ENCODE measurements at regions not wholly inside any gene's neighbourhood (a gene's known extent, or its start where the extent isn't known, plus 50 kb on each side); places are given as distances from the start of the nearest gene placed in this dataset.

DNA sequence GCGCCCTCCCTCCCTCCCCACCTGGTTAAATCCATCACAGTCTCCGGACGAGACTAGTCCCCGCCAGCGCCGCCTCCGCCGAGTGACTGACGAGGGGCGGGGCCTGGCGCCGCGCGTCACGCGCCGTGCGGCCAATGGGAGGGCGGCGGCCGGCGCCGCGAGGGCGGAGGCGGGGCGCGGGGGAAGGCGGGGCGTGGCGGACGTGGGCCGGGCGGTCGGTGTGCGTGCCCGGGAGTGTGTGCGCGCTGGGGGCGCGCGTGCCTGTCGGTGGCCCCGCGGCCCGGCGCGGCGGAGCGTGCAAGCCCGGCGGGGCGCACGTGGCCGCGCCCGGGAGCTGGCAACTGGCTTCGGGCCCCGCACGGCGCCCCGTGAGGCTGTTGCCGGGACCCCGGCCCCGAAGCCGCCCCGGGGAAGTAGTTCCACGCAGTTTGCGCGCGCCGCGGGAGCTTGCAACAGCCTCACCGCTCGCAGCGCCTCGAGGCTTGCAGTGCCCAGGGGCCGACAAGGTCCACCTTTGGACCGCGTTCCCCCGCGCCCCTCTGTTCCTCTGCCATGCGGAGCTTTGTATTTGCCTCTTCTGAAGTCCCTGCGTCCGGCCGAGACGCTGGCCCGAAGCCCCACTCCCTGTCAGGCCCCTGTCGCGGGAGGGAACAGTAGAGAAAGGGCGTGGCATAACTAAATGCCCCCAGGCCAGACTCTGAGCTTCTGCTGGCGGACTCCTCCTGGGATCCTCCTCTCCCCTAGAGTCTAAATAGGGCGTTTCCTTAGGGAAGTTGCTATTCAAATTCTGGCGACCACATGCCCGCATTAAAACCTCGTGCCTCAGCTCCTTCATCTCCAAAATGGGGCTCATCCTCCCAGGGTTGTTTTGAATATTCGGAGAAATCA, 400.9 kb downstream of the SHQ1 start:
- Histone ChIP-seq H2AFZ (ENCODE audit: low read length) (peak overlapping the region; percentile 48; the same call in 1 of the 2 replicates), H2AK5ac (ENCODE audit: low read depth, low read length) (no peak overlapping the region), H4K20me1 (replicated peaks in 1 of 2; ENCODE audit: control insufficient read depth in 1 of 2, insufficient read depth in 2 of 2, low read length in 2 of 2) (peaks cover 18 to 23% of the 10 kb centered on the region in 2 experiments), H3K9ac (replicated peaks in 1 of 4; ENCODE audit: extremely low read depth in 1 of 4, low read depth in 3 of 4, low read length in 3 of 4) (peak overlapping the region in 3 of 4 experiments; percentile 34 to 87 (median 83); a peak in 5 of 7 replicates), H2BK15ac (ENCODE audit: low read length) (no peak overlapping the region), H4K91ac (replicated peaks; ENCODE audit: insufficient read length, low read length) (peak overlapping the region; percentile 10), H2BK20ac (ENCODE audit: low read length) (no peak overlapping the region), H4K5ac (ENCODE audit: insufficient read length, low read depth, low read length) (peak overlapping the region; percentile 25), H3K23ac (ENCODE audit: insufficient read length) (no peak overlapping the region), H3K79me1 (ENCODE audit: low read depth, low read length) (no peaks in the 10 kb centered on the region; the same call in 1 of the 2 replicates), H3K27me3 (replicated peaks in 1 of 4; ENCODE audit: control insufficient read depth in 3 of 4, extremely low read depth in 1 of 4, insufficient read depth in 3 of 4, low read length in 3 of 4) (peaks cover 0 to 13% (median 5%) of the 10 kb centered on the region in 4 experiments; a peak in 5 of 7 replicates), H3K36me3 (ENCODE audit: control insufficient read depth in 2 of 4, insufficient read depth in 4 of 4, low read length in 3 of 4) (0 out of 8 replicates have a peak, but pooled peaks cover 0 to 2% (median 0%) of the 10 kb centered on the region in 4 experiments), H3K27ac (ENCODE audit: low read depth, low read length) (peak overlapping the region; percentile 51; the same call in 1 of the 2 replicates), H2BK12ac (ENCODE audit: low read depth, low read length) (0 out of 2 replicates have a peak overlapping the region, but pooled peaks have one; percentile 41), H3K4me3 (ENCODE audit: extremely low read depth in 1 of 4, insufficient read depth in 2 of 4, low read depth in 3 of 4, low read length in 4 of 4) (peak overlapping the region; percentile 79 to 95 (median 86)), H3K4me2 (ENCODE audit: insufficient read depth in 1 of 2, low read depth in 2 of 2, low read length in 2 of 2) (peak overlapping the region; percentile 53 to 69), H3K18ac (ENCODE audit: extremely low read depth, low read length) (peak overlapping the region; percentile 63; the same call in 1 of the 2 replicates), H3K56ac (replicated peaks; ENCODE audit: insufficient read length, low read depth, low read length) (no peak overlapping the region), H2BK120ac (replicated peaks; ENCODE audit: low read depth, low read length) (no peak overlapping the region), H3K4me1 (replicated peaks in 1 of 4; ENCODE audit: control insufficient read depth in 3 of 4, insufficient read depth in 4 of 4, low read length in 3 of 4) (peaks cover 4 to 9% (median 7%) of the 10 kb centered on the region in 4 experiments; a peak in 6 of 7 replicates), H3K4ac (replicated peaks; ENCODE audit: insufficient read length, low read depth, low read length) (no peak overlapping the region), H3K14ac (ENCODE audit: insufficient read length) (no peak overlapping the region), H3K9me3 (ENCODE audit: insufficient read depth in 2 of 2, low read depth in 1 of 2, low read length in 1 of 2) (no peaks in the 10 kb centered on the region), H3K23me2 (ENCODE audit: low read depth, low read length) (no peaks in the 10 kb centered on the region; the same call in 1 of the 2 replicates), H4K8ac (ENCODE audit: extremely low read depth, insufficient read depth, low read length) (peak overlapping the region; percentile 96; the same call in 1 of the 2 replicates), H3K79me2 (ENCODE audit: control insufficient read depth in 1 of 2, insufficient read depth in 2 of 2, low read length in 2 of 2) (peaks cover 36 to 43% of the 10 kb centered on the region in 2 experiments), H2BK5ac (ENCODE audit: low read depth, low read length) (peak overlapping the region; percentile 8; the same call in 1 of the 2 replicates)
- 5% methylated on average over 38 of the region's 97 CpGs; no CpG with 5 or more reads in 1 of the 2 experiments for WGBS, 2 experiments (ENCODE audit: extremely low coverage in 1 of 2, insufficient coverage in 1 of 2, insufficient read length in 1 of 2, insufficient replicate concordance in 2 of 2, low coverage in 1 of 2, low lambda C conversion rate in 2 of 2, missing lambda C conversion rate in 1 of 2)
- no peak for FAIRE-seq
- DNase-seq (ENCODE audit: low read depth in 1 of 2, low spot score in 2 of 2): peak; percentile 43 to 95
- ChIA-PET POLR2A (ENCODE audit: partially characterized antibody) (interaction anchor here (0.6 to 1.6 kb wide), 16 partner anchors 8 to 216 kb away, joined by 3 to 8 read pairs (median 4); no protein-coding TSS in a partner anchor), CTCF (ENCODE audit: partially characterized antibody) (interaction anchor here (0.8 to 1.4 kb wide), 6 partner anchors 9 to 389 kb away, joined by 3 to 5 read pairs (median 3); no protein-coding TSS in a partner anchor)
- TF ChIP-seq KDM4A (IDR thresholded peaks at IDR 0.05; ENCODE audit: low read depth, low read length, severe bottlenecking) (peak; percentile 91), SIN3A (conservative IDR thresholded peaks at IDR 0.05 in 1 of 2, IDR thresholded peaks at IDR 0.05 in 1 of 2; ENCODE audit: low read depth in 1 of 2, low read length in 2 of 2) (0 out of 4 replicates have a peak, but pooled peaks of 1 of the 2 experiments have one; percentile 46), CBX8 (IDR thresholded peaks at IDR 0.05; ENCODE audit: borderline replicate concordance, low read depth, low read length) (no peak), POLR2A (IDR thresholded peaks at IDR 0.05; ENCODE audit: control extremely low read depth in 1 of 2, low read depth in 2 of 2, low read length in 2 of 2) (peak; percentile 1 to 61; a peak in 2 of 3 replicates), BACH1 (IDR thresholded peaks at IDR 0.05; ENCODE audit: low read length) (0 out of 2 replicates have a peak, but pooled peaks have one; percentile 5), RBBP5 (IDR thresholded peaks at IDR 0.05; ENCODE audit: borderline replicate concordance, low read depth, low read length) (0 out of 2 replicates have a peak, but pooled peaks have one; percentile 28), HDAC2 (IDR thresholded peaks at IDR 0.05; ENCODE audit: borderline replicate concordance in 1 of 2, low read depth in 2 of 2, low read length in 2 of 2) (peak in 1 of 2 experiments; percentile 76; a peak in 2 of 4 replicates), FOSL1 (IDR thresholded peaks at IDR 0.05; ENCODE audit: insufficient read depth, low read depth, low read length) (no peak), PHF8 (conservative IDR thresholded peaks at IDR 0.05; ENCODE audit: low read depth, low read length) (peak; percentile 58; the same call in 1 of the 2 replicates)

Data from H1 (cell line).